NCI-H524 (cell line): ENCODE measurements at regions not wholly inside any gene's neighbourhood (a gene's known extent, or its start where the extent isn't known, plus 50 kb on each side); places are given as distances from the start of the nearest gene placed in this dataset.
A peak's percentile ranks its signal among the peaks of the same experiment; 100 is the strongest.

Source experiments
- DNase-seq, 2 experiments: peaks; one replicate each; lab custom pipeline; 2025; lab: John Stamatoyannopoulos, UW

DNA sequence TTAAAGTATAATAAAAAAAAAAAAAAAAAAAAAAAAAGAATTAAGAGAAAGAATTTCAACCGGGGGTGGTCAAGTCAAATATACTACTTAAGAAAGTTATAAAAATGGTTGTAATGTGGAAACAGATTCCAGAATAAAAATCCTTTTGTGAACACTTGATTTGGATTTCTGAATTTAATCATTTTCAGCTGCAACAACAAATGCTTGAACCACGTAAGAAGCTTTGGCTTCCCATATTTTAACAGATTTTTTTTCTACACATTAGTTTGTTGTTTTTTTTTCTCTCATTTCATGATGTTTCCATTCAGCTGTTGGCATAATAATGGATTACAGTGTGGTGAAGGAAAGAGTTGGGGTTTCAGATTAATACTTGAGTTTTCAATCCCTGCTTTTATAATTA, 137.3 kb upstream of the AGR3 start:
- no peak for DNase-seq

DNA sequence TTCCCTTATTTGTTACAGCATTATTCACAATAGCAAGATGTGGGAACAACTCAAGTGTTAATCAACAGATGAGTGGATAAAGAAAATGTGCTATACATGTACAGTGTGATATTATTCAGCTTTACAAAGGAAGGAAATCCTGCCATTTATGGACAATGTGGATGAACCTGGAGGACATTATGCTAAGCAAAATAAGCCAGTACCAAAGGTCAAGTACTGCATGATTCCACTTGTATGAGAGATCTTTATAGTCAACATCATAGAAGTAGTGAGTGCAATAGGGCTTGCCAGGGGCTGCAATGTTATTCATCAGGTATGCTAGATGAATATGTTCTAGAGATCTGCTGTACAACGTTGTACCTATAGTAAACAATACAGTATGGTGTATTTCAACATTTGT, 138.5 kb upstream of the AGR3 start:
- DNase-seq, result no peak

DNA sequence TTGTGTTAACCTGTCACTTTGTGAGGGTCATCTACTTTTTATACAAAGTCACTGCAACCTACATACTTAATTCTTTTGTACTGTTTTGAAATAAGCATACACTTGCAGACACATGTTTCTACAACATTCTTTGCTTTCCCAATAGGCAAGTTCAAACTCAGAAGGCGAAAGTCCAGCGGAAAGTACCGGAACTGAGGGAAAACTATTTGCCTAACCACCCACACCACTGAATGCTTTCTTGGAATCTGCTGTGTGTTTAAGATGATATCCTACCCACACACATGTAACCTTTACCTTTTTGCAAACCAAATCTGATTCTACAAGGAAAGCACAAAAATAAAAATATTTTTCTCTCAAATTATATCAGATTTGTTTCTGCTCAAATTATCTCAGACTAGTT, 139.4 kb upstream of the AGR3 start:
- DNase-seq, result no peak

DNA sequence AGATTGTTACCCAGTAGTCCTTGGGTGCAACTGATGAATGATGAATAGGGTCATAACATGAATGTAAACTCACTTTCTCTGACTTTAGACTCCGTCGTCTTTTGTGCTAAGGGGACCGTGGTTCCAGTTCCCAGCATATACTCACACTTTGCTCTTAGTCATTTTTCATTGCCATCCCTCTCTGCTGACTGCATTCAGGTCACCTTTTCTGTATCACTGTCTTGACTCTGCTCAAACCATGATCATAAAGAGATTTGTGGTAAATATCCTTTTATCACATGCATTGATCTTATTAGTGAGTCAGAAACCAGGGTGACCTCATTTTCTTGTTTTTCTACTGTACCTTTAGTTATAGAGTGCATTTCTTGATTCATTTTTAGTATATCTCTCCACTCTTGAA, 141.1 kb upstream of the AGR3 start:
- no peak for DNase-seq

DNA sequence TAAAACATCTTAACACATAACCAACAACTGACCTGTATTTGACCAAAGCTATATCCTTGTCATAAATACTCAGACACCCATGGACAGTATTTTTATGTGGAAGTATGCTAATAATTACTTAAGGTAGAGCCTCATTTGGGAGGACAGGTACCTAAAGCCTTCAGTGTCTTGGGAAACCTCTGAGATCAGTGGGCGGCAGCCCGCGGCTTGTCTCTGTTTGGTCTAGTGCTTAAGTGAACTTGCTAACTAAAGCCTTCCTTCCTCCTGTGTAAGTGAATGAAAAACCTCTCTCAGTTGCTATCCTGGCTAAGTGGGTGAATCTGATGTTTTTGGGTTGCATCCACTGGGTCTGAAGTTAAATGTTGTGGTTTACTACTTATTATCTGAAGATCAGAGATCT, 144.5 kb upstream of the AGR3 start:
- no peak for DNase-seq

DNA sequence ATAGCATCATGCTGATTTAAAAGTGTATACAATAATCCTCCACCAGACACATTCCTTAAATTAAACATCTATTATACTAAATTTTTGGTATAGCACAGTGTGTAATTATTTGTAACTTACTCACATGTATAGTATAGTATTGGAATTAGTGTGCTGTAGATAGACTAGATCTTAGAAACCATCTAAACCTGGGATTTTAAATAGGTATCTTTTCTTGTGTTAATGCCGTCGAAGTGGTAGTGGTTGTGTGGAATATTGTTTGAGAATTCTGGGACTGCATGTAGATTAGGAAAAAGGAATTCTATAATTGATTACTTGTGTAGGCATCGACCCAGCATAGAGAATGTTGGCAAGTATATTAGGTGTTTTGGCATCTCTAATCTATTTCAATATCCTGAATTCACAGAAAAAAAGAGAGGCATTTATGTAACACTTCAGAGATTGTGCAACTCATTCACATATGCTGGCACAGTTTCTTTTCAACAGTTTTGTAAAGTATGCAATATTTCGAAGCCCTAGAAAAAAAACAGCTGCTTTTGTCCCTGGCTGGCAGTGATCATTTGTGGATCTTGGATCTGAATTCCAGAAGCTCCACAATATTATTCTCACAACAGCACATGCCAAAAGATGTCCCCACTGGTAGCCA, 145.5 kb upstream of the AGR3 start:
- DNase-seq, result no peak

DNA sequence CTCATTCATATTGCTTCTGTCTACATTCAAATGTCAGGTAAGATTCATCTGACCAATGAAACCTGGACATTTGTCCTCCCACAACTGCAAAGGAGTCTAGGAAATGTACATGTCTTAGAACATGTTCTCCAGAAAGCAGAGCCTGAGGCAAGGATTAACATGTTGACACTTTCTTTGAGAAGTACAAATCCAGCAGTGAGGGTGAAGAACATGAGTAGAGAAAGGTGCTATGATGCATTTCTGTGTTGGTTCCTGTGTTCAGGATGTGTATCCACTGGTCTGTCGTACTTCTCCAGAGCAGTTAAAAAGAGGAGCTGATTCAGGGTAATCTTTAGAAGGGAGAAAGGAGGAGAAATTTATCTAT, 146.0 kb upstream of the AGR3 start:
- DNase-seq, result no peak

DNA sequence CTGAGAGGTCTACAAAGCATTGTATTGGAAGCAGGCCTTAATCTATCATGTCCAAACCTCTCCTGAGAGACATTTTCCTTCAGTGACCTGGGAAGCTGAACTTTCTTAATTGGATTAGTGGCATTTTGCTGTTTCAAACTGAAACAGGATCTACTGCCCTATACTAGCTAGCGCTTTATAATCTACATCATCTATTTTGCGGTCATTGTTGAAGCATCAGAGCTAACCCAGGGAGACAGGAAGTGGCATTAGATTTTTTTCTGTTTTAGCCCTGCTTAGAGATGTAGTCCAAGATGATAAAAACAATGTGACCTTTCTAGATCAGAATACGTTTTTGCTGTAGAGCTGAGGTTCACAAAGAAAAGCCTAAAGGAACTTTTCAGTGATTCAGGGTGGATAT, 147.4 kb upstream of the AGR3 start:
- no peak for DNase-seq

DNA sequence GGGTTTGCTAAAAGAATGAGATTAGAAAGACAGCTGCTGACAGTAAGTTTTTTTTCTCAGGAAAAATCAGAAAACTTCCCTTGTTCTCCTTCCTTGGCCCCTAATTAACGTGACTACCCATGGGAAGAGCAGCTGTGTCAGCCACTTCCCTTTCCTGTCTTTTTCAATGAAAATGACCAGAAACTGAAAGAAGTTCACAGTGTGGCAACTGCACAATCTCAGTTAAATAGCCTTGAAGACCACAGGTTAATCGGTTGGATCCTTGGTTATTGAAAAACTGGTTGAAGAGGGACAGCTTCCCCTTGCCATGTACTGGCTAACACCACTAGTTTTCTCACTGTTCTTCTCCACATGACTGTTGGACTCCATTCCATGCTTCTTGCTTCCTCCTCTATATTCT, 148.8 kb upstream of the AGR3 start:
- DNase-seq, result no peak

DNA sequence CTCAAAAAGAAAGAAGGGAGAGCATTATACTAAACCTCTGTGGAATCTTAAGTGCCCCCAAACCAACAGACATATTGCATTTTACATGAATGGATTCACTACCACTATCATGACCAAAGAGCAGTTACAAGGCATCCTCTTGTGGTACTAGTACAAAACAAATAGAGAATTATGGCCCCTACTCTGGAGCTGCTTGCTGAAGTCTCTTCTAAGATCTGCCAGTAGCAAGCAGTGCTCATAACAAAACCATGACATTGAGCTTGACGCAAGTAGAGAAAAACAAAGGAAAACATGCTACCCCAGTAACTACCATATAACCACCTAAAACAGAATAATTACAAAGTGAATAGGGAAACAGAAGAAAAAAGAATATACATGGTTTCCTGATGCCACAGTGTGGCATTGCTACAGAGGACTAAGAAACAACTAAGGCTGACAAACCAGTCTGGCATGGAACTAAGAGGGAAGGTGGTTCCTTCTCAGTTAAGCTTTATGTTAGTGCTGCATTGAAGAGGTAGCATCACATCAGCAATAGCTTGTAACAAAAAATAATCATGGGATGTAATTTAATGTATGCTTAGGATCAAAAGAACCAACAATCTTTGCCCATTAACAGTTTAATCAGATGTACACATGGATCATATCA, 150.2 kb upstream of the AGR3 start:
- no peak for DNase-seq

DNA sequence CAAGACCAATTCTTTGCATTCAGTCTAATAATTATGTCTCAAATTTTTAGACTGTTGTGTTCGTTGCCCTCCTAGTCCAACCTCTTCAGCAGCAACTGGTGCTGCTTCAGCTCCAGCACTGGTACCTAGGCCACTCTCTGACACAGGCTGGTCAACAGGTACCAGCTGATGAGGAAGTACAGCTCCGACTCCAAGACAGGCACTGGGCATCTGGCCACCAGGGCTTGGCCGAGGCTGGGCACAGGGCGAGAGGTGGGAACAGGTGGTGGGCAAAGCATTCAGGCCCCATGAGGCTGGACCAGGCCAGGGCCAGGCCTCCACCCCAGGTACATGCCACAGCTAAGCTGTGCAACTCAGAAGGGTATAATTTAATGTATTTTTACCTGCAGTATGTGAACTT, 151.5 kb upstream of the AGR3 start:
- DNase-seq, result no peak

DNA sequence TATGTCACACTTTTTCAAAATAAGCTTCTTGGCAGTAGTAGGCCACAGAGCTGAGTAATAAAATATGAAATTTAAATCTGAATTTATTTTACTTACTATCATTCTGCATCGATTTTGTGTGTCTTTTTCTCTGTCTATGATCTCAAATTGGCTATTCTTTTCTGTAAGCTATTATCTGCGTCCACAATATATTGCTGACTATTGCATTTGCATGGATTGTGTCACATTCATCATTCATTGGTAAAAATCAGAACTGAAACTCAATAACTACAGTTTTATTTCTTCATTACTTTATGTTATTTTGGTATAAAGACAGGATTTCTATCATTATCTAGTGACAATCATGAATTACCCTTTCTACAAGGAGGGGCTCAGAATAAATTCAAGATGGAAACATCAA, 154.8 kb upstream of the AGR3 start:
- no peak for DNase-seq

DNA sequence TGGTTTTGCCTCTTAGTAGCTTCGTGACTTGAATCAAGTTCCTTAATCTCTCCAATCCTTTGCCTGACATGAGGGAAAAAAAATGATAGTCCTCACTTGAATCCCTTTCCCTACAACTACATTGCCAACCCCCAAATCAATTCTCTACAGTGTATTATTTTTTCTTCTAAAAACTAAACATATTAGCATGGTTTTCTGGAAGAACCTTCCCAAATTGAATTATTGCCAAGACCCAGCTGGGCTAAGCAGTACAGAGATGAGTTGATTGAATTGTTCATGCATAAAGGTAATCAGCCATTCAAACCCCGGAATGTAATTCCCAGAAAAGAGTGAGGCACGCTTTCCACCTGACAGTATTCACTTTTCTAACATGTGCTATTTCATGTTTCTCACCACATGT, 155.6 kb upstream of the AGR3 start:
- no peak for DNase-seq

DNA sequence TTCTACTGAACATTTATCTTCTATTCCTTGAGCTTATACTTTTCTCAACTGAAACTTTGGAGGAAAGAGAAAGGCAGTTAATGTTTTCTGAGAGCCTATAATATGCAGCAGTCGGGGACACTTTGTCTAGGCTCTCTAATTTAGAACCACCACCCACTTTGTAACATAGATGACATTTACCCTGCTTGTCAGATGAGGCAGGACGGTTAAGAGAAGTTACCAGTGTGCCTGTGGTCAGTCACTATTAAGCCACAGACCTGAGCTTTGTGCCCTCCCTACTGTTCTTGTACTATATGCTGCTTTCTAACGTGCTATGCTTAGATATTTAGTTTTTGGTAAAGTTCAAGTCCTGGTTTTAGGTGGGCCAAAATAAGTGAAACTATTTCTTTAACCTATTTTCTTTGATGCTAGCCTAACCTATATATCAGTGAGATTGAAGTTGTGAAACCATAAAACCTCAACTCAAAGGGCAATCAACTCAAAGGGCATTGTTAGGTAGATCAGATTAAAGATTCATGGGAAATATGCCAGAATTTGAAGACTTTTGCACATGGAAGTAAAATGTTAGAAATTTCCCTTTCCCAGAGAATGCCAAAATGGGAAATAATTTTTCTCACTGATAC, 156.5 kb upstream of the AGR3 start:
- no peak for DNase-seq

DNA sequence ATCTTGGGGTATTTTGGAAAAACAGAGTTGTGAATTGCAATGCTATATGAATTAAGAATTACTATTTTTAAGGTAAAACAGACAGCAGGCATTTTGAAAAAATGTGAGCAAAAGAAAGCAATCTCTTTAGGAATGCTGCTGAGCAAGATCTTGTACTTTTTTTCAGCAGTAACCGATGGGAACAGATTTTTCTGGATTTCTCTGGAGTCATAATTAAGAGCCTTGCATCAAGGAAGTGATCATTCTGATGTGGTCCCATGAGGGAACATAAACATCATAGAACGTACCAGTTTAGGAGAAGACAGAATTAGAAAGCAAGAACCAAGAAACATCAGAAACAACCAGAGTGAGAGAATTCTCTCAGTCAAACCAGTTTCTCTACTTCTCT, 157.0 kb upstream of the AGR3 start:
- DNase-seq, result no peak

DNA sequence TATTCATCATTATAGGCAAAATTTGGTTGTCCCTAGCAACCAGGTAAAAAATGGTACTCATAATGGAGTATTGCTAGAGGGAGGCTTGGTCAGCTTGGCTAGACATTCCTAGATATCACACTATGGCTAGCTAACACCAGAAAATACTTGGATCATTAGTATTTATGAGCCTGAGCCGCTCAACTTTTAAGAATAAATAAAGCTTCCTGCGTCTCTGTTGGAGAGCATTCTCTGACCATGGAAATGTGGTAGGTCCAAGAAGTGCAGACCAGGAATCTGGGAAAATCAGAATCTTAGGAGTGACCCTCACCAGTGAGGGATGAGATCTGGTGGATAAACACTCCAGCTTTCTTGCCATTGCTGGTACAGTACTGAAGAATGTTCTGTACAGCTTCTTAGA, 157.6 kb upstream of the AGR3 start:
- no peak for DNase-seq

DNA sequence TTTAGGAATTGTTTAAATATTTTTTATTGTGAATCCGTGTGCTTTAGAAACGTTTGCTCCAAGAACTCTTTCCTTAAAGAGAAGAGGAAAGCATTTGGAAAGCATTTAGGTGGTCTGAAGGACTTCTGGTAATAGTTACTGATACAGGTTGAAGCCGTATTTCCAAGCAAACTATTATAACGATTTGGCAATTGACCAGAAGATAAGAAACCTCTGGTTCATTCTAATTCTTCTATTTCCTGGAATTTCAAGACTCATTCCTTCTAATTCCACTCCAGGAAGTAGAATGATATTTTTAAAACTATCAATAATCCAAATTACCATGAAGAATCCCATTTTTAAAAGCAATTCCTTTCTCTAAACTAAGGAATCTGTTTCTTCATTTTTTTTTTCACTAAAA, 158.9 kb upstream of the AGR3 start:
- DNase-seq, result no peak

DNA sequence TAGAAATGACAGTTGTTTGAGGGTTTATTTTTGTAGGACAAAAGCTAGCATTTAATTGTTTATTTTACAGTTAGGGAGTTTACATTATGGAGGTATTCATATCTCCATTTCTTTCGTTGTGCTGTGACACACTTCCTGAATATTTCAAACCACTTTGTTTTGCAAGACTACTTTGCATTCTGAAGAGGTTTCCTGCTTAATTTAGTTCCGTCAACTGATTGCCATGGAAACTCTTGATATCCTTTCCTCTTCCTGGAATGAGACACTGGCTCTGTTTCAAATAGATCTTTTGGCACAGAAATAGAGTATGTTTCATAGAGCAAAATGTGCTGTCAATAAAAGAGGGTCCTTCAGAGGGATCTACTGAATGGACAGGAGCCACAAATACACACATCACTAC, 159.5 kb upstream of the AGR3 start:
- no peak for DNase-seq

DNA sequence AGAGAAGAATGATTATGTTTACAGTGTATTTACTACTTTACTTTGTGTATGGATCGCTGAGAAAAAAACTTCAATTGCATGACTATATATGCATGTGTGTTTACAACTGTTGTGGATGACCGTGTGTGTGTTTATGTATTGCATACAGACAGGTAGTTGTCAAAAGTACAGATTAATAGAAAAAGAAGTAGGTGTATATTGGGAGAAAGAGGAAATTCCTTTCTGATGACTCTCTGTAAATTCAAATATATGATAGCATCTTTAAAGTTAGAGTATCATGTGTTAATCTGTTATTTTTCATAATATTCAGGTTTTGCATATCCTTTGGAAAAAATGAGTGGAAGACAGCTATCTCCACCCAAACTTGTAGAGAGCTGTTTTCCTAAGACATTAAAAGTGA, 160.4 kb upstream of the AGR3 start:
- DNase-seq, result no peak

DNA sequence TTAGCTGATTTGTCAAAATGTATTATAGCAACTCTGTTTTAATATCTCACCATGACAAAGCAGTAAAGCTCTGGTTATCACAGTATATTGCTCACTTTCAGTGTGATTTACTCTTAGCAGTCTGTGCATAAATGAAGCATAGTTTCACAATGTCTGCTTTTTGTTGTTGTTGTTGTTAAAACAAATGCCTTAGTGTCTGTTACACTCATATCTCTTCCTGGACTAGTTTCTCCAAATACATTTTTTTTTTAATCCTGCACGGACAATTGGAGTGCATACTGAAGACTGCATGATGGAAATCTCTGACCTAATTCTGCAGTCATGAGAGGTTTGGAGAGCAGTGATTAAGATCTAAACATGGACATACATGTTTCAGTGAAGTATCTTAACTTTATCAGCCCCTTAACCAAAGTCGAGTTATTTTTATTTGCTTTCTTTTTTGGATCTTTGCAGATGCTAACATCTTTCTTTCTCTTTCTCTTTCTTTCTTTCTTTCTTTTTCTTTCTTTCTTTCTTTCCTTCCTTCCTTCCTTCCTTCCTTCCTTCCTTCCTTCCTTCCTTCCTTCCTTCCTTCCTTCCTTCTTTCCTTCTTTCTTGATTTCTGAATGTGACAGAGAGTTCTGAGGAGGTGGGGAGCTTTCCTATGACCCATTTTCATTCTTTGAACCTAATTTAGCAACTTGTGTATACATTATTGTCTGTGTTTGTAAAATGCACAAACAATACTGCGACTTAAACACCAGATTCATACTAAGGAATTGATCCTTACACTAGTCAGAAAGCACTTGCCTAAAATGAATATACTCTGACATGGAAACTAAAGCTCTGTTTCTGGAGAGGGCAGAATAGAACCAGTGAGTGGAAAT, 161.5 kb upstream of the AGR3 start:
- no peak for DNase-seq

DNA sequence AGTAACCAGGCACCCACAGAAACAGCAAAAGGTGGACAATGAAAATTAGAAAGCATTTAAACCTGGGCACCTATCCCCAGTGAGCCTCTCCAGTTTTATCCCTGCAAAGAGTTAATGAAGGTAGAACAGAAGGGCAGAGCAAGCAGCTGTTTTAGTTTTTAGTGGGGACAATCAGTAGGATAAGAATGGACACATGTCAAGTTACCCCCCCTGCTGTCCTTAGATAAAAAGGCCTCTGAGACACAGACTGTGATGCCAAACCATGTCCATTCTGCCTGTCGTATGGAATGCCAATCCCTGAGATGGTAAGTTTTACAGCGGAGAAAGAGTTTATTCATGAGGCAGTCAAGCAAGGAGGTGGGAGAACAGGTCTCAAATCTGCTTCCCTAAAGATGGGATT, 162.6 kb upstream of the AGR3 start:
- peak in 1 of 2 experiments; percentile 14 for DNase-seq

DNA sequence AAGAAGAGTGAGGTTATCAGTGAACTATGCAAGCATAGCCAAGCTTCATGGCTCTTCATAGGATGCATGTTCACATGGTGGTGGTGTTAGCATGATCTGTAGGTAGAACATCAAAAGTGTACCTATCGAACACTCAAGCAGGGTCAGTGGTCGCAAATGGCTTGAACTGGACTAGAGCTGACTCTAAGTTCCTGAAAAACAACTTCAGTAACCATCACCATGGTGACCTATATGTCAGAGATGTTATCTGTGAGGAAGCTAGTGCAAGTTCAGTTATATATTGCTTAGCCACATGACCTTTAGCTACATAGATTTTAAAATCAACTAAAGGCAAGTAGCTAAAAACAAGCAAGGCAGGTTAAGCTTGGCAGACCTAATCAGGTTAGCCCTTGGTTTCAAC, 163.1 kb upstream of the AGR3 start:
- DNase-seq, result no peak

DNA sequence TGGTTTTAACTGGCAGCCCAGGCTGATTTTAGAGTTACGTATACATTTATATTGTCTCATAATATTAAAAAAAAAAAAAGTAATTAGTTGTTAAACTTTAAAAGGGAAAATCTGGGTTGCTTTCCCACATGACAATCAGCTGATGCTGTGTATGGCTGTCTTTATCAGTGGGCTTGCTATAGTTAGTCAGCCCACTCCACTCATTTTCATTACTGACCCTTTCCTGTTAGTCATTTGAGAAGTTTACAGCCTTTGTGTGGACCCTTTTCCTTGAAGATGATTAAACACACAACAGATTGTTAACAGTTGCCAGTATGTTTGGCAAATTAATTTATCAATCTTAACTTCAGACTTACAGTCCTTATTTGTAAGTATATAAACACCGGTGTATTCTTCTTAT, 164.5 kb upstream of the AGR3 start:
- no peak for DNase-seq
